Uterus (tissue), 2 donors: ENCODE measurements at regions not wholly inside any gene's neighbourhood (a gene's known extent, or its start where the extent isn't known, plus 50 kb on each side); places are given as distances from the start of the nearest gene placed in this dataset.

ENCODE experiments used
- CTCF ChIP-seq, 4 experiments: fragments of 200-600 bp in 2 of 4; fragments of 450-650 bp in 2 of 4; sonication (generic) in 2 of 4; IDR thresholded peaks; one replicate each; pipeline ENCODE4 v1.5.1; 2016 to 2019; ENCODE audit warnings: antibody characterized with exemption in 4 of 4, mild to moderate bottlenecking in 2 of 4, moderate library complexity in 1 of 4
- POLR2A ChIP-seq, 2 donors: fragments of 450-650 bp; IDR thresholded peaks; one replicate each; pipeline ENCODE4 v1.6.1; 2016; ENCODE audit warnings: antibody characterized with exemption in 2 of 2, mild to moderate bottlenecking in 1 of 2, moderate library complexity in 1 of 2

- TF ChIP-seq CTCF (IDR thresholded peaks at IDR 0.05) (no peak), POLR2A (IDR thresholded peaks at IDR 0.05) (no peak)
Observed at GRCh38 chr3:177832880-177833279, 635.6 kb upstream of the TBL1XR1 start.
